Activated CD4-positive, alpha-beta T cell treated with anti-CD3 and anti-CD28 coated beads for 36 hours (primary cell): ENCODE measurements at regions not wholly inside any gene's neighbourhood (a gene's known extent, or its start where the extent isn't known, plus 50 kb on each side); places are given as distances from the start of the nearest gene placed in this dataset.

Source experiments
- ATAC-seq: fragments of 200-7000 bp; cut with Tn5 transposase; one replicate; pipeline ENCODE4 v1.10.0; 2021; ENCODE audit warnings: mild to moderate bottlenecking, moderate library complexity
- CTCF ChIA-PET: fragments of 350-600 bp; sonication (Branson Sonifier 250); formaldehyde crosslinking; loops from one replicate; lab custom pipeline; 2021; ENCODE audit warnings: antibody characterized with exemption; lab: Charles Lee
- POLR2A ChIA-PET: fragments of 350-600 bp; sonication (Branson Sonifier 250); formaldehyde crosslinking; loops from one replicate; lab custom pipeline; 2021; ENCODE audit warnings: antibody characterized with exemption, inconsistent platforms; lab: Charles Lee
- DNase-seq: peaks from one replicate; pipeline ENCODE4 v3.0.0-alpha.2; 2020
- H3K27ac Mint-ChIP-seq: one replicate; pipeline ENCODE4 v1.8.0; 2021; ENCODE audit warnings: mixed read lengths
- H3K27me3 Mint-ChIP-seq: one replicate; pipeline ENCODE4 v1.8.0; 2021; ENCODE audit warnings: mixed read lengths
- H3K36me3 Mint-ChIP-seq: one replicate; pipeline ENCODE4 v1.8.0; 2021; ENCODE audit warnings: low read depth, mixed read lengths
- H3K4me1 Mint-ChIP-seq: one replicate; pipeline ENCODE4 v1.8.0; 2021; ENCODE audit warnings: mixed read lengths
- H3K4me3 Mint-ChIP-seq: one replicate; pipeline ENCODE4 v1.8.0; 2021; ENCODE audit warnings: mild to moderate bottlenecking, moderate library complexity, mixed read lengths
- H3K9me3 Mint-ChIP-seq: one replicate; pipeline ENCODE4 v1.8.0; 2021; ENCODE audit warnings: low read depth, mixed read lengths
- intact Hi-C, 2 experiments: fragments of 100-400 bp; cut with DNase I in 1 of 2; cut with micrococcal nuclease in 1 of 2; formaldehyde crosslinking; loops; one replicate each; pipeline versions ENCODE4 v1.14.2 to v1.15.1; 2022 to 2024; cut with DNase I, micrococcal nuclease

GRCh38 chr9:16258708-16259107 lies 611.8 kb downstream of the BNC2 start:
- no peaks in the 10 kb centered on the region for H3K9me3 Mint-ChIP-seq
- ATAC-seq: no peak
- H3K27ac Mint-ChIP-seq: no peak overlapping the region

GRCh38 chr9:16262477-16263261 lies 607.8 kb downstream of the BNC2 start:
- Mint-ChIP-seq H3K27me3 (peaks cover 4% of the 10 kb centered on the region), H3K36me3 (no peaks in the 10 kb centered on the region), H3K4me1 (no peaks in the 10 kb centered on the region), H3K4me3 (no peak overlapping the region), H3K27ac (no peak overlapping the region), H3K9me3 (no peaks in the 10 kb centered on the region)
- intact Hi-C loops: no loop called here
- CTCF ChIA-PET: no interaction called here
- DNase-seq: no peak
- no peak for ATAC-seq
- POLR2A ChIA-PET: no interaction called here

More at GRCh38 chr9:16258708-16259107, 611.8 kb downstream of the BNC2 start:
- H3K27me3 Mint-ChIP-seq: peaks cover 8% of the 10 kb centered on the region
- H3K36me3 Mint-ChIP-seq: no peaks in the 10 kb centered on the region
- no peak overlapping the region for H3K4me3 Mint-ChIP-seq
- intact Hi-C loops: no loop called here
- ChIA-PET POLR2A (no interaction called here), CTCF (interaction anchor here (1.1 kb wide), 1 partner anchor 9 kb away, joined by 3 read pairs; no protein-coding TSS in a partner anchor)
- no peaks in the 10 kb centered on the region for H3K4me1 Mint-ChIP-seq
- no peak for DNase-seq

- ChIA-PET POLR2A (no interaction called here), CTCF (interaction anchor here (0.9 kb wide), 1 partner anchor 11 kb away, joined by 4 read pairs; no protein-coding TSS in a partner anchor)
- Mint-ChIP-seq H3K9me3 (no peaks in the 10 kb centered on the region), H3K4me1 (no peaks in the 10 kb centered on the region), H3K4me3 (no peak overlapping the region), H3K27ac (no peak overlapping the region), H3K27me3 (no peaks in the 10 kb centered on the region), H3K36me3 (no peaks in the 10 kb centered on the region)
- ATAC-seq (no peak), DNase-seq (no peak)
- intact Hi-C loops: no loop called here
Measured at GRCh38 chr9:16265688-16266087, 604.8 kb downstream of the BNC2 start.

GRCh38 chr9:16266648-16267276 lies 603.7 kb downstream of the BNC2 start:
- intact Hi-C loops: no loop called here
- no peak overlapping the region for H3K4me3 Mint-ChIP-seq
- DNase-seq: peak; percentile 35
- CTCF ChIA-PET: no interaction called here
- no peaks in the 10 kb centered on the region for H3K27me3 Mint-ChIP-seq
- H3K27ac Mint-ChIP-seq: no peak overlapping the region
- H3K9me3 Mint-ChIP-seq: no peaks in the 10 kb centered on the region
- no peak for ATAC-seq
- POLR2A ChIA-PET: no interaction called here
- H3K4me1 Mint-ChIP-seq: no peaks in the 10 kb centered on the region
- H3K36me3 Mint-ChIP-seq: no peaks in the 10 kb centered on the region

- H3K4me1 Mint-ChIP-seq: no peaks in the 10 kb centered on the region
Measured at GRCh38 chr9:16267281-16268066, 603.0 kb downstream of the BNC2 start.

GRCh38 chr9:16268067-16268881 lies 602.2 kb downstream of the BNC2 start:
- ChIA-PET POLR2A (no interaction called here), CTCF (no interaction called here)
- no peaks in the 10 kb centered on the region for H3K27me3 Mint-ChIP-seq
- no peak overlapping the region for H3K4me3 Mint-ChIP-seq
- H3K36me3 Mint-ChIP-seq: no peaks in the 10 kb centered on the region
- H3K27ac Mint-ChIP-seq: no peak overlapping the region
- no peaks in the 10 kb centered on the region for H3K4me1 Mint-ChIP-seq
- intact Hi-C loops: no loop called here
- no peak for DNase-seq
- H3K9me3 Mint-ChIP-seq: no peaks in the 10 kb centered on the region
- ATAC-seq: no peak

More at GRCh38 chr9:16267281-16268066, 603.0 kb downstream of the BNC2 start:
- POLR2A ChIA-PET: no interaction called here
- H3K9me3 Mint-ChIP-seq: no peaks in the 10 kb centered on the region
- ATAC-seq (no peak), DNase-seq (no peak)
- no peaks in the 10 kb centered on the region for H3K27me3 Mint-ChIP-seq
- intact Hi-C loops: no loop called here
- no peak overlapping the region for H3K27ac Mint-ChIP-seq
- H3K36me3 Mint-ChIP-seq: no peaks in the 10 kb centered on the region
- H3K4me3 Mint-ChIP-seq: no peak overlapping the region
- CTCF ChIA-PET: no interaction called here

- DNase-seq: no peak
- no peak overlapping the region for H3K4me3 Mint-ChIP-seq
- ChIA-PET CTCF (no interaction called here), POLR2A (no interaction called here)
- no peak for ATAC-seq
- intact Hi-C loops: no loop called here
- H3K4me1 Mint-ChIP-seq: no peaks in the 10 kb centered on the region
- no peaks in the 10 kb centered on the region for H3K36me3 Mint-ChIP-seq
- no peak overlapping the region for H3K27ac Mint-ChIP-seq
- no peaks in the 10 kb centered on the region for H3K9me3 Mint-ChIP-seq
- no peaks in the 10 kb centered on the region for H3K27me3 Mint-ChIP-seq
Measured at GRCh38 chr9:16271967-16272366, 598.5 kb downstream of the BNC2 start.

- Mint-ChIP-seq H3K9me3 (no peaks in the 10 kb centered on the region), H3K4me3 (no peak overlapping the region), H3K36me3 (no peaks in the 10 kb centered on the region), H3K27ac (no peak overlapping the region), H3K27me3 (no peaks in the 10 kb centered on the region), H3K4me1 (no peaks in the 10 kb centered on the region)
- ChIA-PET POLR2A (no interaction called here), CTCF (no interaction called here)
- intact Hi-C loops: no loop called here
- DNase-seq (no peak), ATAC-seq (no peak)
Measured at GRCh38 chr9:16272776-16273175, 597.7 kb downstream of the BNC2 start.

- DNase-seq: no peak
- H3K27me3 Mint-ChIP-seq: no peaks in the 10 kb centered on the region
- H3K4me3 Mint-ChIP-seq: no peak overlapping the region
- no peaks in the 10 kb centered on the region for H3K36me3 Mint-ChIP-seq
- no peaks in the 10 kb centered on the region for H3K9me3 Mint-ChIP-seq
- H3K27ac Mint-ChIP-seq: no peak overlapping the region
- CTCF ChIA-PET: no interaction called here
- no peak for ATAC-seq
- intact Hi-C loops: no loop called here
- POLR2A ChIA-PET: no interaction called here
- H3K4me1 Mint-ChIP-seq: no peaks in the 10 kb centered on the region
Measured at GRCh38 chr9:16275795-16276624, 594.5 kb downstream of the BNC2 start.

GRCh38 chr9:16276866-16277265 lies 593.6 kb downstream of the BNC2 start:
- Mint-ChIP-seq H3K36me3 (no peaks in the 10 kb centered on the region), H3K4me1 (no peaks in the 10 kb centered on the region), H3K27me3 (no peaks in the 10 kb centered on the region), H3K9me3 (no peaks in the 10 kb centered on the region), H3K27ac (no peak overlapping the region), H3K4me3 (no peak overlapping the region)
- CTCF ChIA-PET: no interaction called here
- no peak for ATAC-seq
- DNase-seq: no peak
- intact Hi-C loops: no loop called here
- POLR2A ChIA-PET: no interaction called here
